ACC112 (cell line): ENCODE measurements at regions not wholly inside any gene's neighbourhood (a gene's known extent, or its start where the extent isn't known, plus 50 kb on each side); places are given as distances from the start of the nearest gene placed in this dataset.

Experiments
- H2AFZ ChIP-seq: fragments of 200-600 bp; sonication (generic); one replicate; pipeline ENCODE4 v1.6.0; 2017; ENCODE audit warnings: antibody characterized with exemption, low read length; ENCODE audit not compliant: unreplicated experiment
- H3K27ac ChIP-seq: fragments of 200-600 bp; sonication (generic); 2 replicates; pipeline ENCODE4 v1.5.1; 2014; ENCODE audit warnings: low read depth, mild to moderate bottlenecking, antibody characterized with exemption, low read length, moderate library complexity
- H3K27me3 ChIP-seq: fragments of 200-600 bp; sonication (generic); 2 replicates; pipeline ENCODE4 v1.6.1; 2014; ENCODE audit warnings: mild to moderate bottlenecking, antibody characterized with exemption, low read length, moderate library complexity, mixed read lengths; ENCODE audit not compliant: insufficient read depth
- H3K36me3 ChIP-seq: fragments of 200-600 bp; sonication (generic); 2 replicates; pipeline ENCODE4 v1.6.1; 2016; ENCODE audit warnings: mild to moderate bottlenecking, antibody characterized with exemption, low read length, moderate library complexity, mixed read lengths; ENCODE audit not compliant: insufficient read depth
- H3K4me1 ChIP-seq: fragments of 200-600 bp; sonication (generic); one replicate; pipeline ENCODE4 v1.6.1; 2016; ENCODE audit warnings: low read length, mixed read lengths; ENCODE audit not compliant: insufficient read depth, unreplicated experiment, control insufficient read depth
- H3K4me3 ChIP-seq: fragments of 200-600 bp; sonication (generic); 2 replicates; pipeline ENCODE4 v1.5.1; 2014; ENCODE audit warnings: mild to moderate bottlenecking, low read depth, low read length
- H3K79me2 ChIP-seq: fragments of 200-600 bp; sonication (generic); one replicate; pipeline ENCODE4 v1.6.0; 2016; ENCODE audit warnings: low read length; ENCODE audit not compliant: control insufficient read depth, unreplicated experiment, insufficient read depth

DNA sequence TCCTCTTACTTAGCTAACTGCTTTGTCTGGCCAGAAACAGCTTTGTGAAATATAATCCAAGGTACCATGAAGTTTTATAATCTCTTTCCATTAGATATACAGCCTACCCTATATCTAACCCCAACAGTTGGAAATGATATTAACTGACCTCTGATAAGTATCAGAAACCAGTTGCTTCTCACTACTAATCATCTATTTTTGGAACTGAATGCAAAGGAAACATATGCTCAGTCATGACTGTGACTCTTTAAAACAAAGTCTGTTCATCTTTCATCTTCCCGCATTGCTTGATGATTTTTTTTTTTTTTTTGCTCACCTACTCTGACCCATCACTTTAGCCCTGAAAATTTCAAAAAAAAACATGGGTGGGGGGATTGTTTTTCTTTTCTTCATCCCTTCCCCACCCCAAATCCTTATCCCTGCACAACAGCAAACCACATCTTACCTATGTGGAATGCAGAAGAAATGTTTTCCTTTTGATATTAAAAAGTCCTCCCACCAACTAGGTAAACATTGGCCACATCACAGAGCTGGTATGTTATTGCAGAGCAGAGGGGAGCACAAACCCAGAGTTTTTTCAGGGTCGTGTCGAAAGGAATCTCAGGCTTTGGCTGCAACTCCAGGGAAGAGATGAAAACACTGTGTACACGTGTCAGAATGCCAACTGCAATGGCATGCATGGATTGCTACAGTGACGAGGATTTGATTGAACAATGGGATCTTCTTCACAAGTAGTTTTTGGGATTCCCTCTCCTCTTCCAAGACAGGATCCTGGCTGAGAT is 137.3 kb downstream of the SLC30A10 start:
- Histone ChIP-seq H2AFZ (no peak overlapping the region), H3K79me2 (no peaks in the 10 kb centered on the region)

DNA sequence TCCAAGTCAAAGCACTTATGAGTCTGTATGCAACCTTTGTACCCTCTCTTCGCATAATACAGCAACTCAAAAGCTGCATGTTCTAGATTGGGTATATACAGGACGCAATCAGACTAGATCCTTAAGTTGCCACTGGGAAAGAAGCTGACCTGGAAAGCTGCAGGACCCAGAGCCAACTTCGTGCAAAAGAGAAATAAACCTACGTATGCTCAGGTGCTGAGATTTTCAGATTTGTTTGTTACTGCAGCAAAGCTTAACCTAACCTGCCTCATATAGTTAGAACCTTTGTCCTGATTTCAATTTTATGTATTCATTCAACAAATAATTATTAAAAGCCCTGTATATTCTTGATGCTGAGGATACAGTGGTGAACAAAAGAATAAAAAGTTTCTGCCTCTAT is 139.7 kb downstream of the SLC30A10 start:
- H3K27ac ChIP-seq: no peak overlapping the region
- H3K27me3 ChIP-seq: no peaks in the 10 kb centered on the region
- peaks cover 25% of the 10 kb centered on the region for H3K4me1 ChIP-seq
- H2AFZ ChIP-seq: no peak overlapping the region
- no peak overlapping the region for H3K4me3 ChIP-seq
- H3K79me2 ChIP-seq: no peaks in the 10 kb centered on the region
- no peaks in the 10 kb centered on the region for H3K36me3 ChIP-seq

More for the DNA sequence above, 137.3 kb downstream of the SLC30A10 start:
- no peaks in the 10 kb centered on the region for H3K27me3 ChIP-seq
- H3K36me3 ChIP-seq: no peaks in the 10 kb centered on the region
- peak overlapping the region; percentile 50 for H3K27ac ChIP-seq
- H3K4me3 ChIP-seq: no peak overlapping the region
- peaks cover 25% of the 10 kb centered on the region for H3K4me1 ChIP-seq

DNA sequence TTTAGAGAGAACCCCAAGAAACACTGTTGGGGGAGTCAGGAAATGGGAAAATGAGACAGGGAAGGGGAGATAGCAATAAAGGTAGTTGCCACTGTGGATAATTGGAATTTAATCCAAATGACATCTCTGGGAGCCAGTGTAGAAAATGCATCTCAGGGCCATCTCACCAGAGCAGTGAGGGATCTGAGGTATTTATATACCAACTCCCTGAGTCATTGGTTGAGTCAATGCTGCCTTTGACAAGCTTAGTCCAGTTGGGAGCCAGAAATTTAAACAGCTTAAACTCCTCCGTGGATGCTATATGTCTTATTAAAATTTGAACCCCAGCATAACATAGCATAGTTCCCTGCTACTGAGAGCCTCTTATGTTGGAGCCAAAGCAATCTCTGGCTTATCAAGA is 140.3 kb downstream of the SLC30A10 start:
- Histone ChIP-seq H3K36me3 (no peaks in the 10 kb centered on the region), H3K79me2 (no peaks in the 10 kb centered on the region), H3K4me1 (peaks cover 25% of the 10 kb centered on the region), H3K4me3 (no peak overlapping the region), H3K27ac (no peak overlapping the region), H3K27me3 (no peaks in the 10 kb centered on the region), H2AFZ (no peak overlapping the region)

DNA sequence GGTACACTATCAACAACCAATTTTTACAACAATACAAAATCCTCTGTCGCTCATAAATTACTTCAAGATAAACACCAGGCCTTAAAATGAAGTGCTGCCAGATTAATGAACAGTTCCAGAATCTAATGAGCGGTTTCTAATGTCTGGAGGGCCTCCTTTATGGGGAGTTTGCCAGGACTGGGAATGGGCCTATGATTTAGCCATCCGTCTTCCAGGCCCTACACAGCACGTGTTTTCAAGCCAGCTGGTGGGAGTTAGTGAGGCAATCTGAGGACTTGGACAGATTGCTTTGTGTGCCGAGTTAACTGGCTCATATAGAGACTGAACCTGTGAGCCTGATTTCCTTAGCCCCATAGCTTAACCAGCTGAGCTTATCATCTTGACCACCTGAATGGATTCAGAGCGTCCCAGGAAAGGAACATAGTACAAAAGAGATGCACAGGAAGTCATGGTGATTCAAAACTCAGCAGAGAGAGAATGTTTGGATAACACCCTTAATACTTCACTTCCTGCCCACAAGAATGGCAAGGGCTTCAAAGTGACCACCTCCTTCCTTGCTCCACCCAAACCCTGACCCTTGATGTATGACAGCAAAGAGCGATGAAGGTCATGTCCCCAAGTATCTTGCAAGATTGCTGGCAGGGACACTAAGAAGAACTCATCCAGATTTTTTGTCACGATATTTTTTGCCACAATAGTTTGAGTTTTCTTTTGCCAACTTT is 143.5 kb downstream of the SLC30A10 start:
- Histone ChIP-seq H3K27me3 (no peaks in the 10 kb centered on the region), H3K79me2 (no peaks in the 10 kb centered on the region), H3K27ac (no peak overlapping the region), H3K4me1 (no peaks in the 10 kb centered on the region), H3K36me3 (no peaks in the 10 kb centered on the region), H3K4me3 (no peak overlapping the region), H2AFZ (no peak overlapping the region)

- Histone ChIP-seq H3K27me3 (no peaks in the 10 kb centered on the region), H3K27ac (no peak overlapping the region), H3K79me2 (no peaks in the 10 kb centered on the region), H3K36me3 (no peaks in the 10 kb centered on the region), H3K4me1 (no peaks in the 10 kb centered on the region), H2AFZ (no peak overlapping the region), H3K4me3 (no peak overlapping the region)
Measured at GRCh38 chr1:219783605-219784235, 144.6 kb downstream of the SLC30A10 start.

- Histone ChIP-seq H3K79me2 (no peaks in the 10 kb centered on the region), H3K4me1 (no peaks in the 10 kb centered on the region), H2AFZ (no peak overlapping the region), H3K4me3 (no peak overlapping the region), H3K27ac (no peak overlapping the region), H3K27me3 (no peaks in the 10 kb centered on the region), H3K36me3 (no peaks in the 10 kb centered on the region)
Measured at GRCh38 chr1:219782929-219783328, 145.4 kb downstream of the SLC30A10 start.

- H3K4me1 ChIP-seq: no peaks in the 10 kb centered on the region
- H3K4me3 ChIP-seq: no peak overlapping the region
- H3K36me3 ChIP-seq: no peaks in the 10 kb centered on the region
- no peaks in the 10 kb centered on the region for H3K79me2 ChIP-seq
- H3K27ac ChIP-seq: no peak overlapping the region
- H3K27me3 ChIP-seq: no peaks in the 10 kb centered on the region
- no peak overlapping the region for H2AFZ ChIP-seq
Measured at GRCh38 chr1:219782311-219782710, 146.0 kb downstream of the SLC30A10 start.

DNA sequence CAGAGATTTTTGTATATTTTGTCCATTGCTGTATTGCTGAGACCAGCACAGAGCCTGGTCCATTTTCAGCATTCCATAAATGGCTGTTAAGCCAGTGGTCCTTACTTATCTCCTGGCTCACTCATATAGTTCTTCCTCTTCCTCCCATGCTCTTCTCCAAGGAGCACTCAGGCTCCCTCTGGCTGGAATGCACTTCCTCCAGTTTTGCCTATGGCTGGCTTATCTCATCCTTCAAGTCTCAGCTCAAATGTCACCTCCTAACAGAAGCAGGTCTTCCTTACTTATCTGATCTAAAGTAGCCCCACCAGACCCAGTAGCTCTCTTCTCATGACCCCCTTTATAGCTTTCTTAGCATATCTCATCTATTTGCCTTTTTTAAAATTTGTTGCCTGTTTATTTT is 146.9 kb downstream of the SLC30A10 start:
- Histone ChIP-seq H3K4me3 (no peak overlapping the region), H2AFZ (no peak overlapping the region), H3K36me3 (no peaks in the 10 kb centered on the region), H3K79me2 (no peaks in the 10 kb centered on the region), H3K4me1 (no peaks in the 10 kb centered on the region), H3K27me3 (no peaks in the 10 kb centered on the region), H3K27ac (no peak overlapping the region)

DNA sequence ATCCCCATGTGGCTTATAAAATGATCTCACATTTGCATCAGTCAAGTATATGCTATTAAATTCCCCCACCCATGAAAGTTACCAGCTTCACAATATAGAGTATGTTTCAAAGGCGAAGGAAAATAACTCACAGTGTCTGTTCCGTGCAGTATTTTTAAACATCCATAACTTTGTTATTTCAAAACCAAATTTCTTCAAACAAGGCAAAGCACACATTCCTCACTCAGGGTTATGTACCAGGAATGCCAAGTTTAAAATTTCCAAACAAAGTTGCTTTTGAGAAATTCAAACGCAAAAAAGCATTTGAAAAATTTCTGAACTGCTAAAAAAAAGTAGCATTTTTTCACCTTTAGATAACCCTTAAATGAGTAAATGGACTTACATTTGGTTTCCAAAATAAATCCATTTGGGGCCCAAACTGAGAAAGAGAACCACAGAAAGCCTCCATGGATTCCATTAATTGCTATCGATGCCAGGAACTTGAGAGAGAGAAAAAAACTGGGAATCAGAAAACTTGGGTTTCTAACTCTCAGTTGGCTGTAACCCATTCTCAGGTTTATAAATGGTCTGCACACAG is 149.5 kb downstream of the SLC30A10 start:
- no peaks in the 10 kb centered on the region for H3K36me3 ChIP-seq
- H3K79me2 ChIP-seq: no peaks in the 10 kb centered on the region
- no peak overlapping the region for H2AFZ ChIP-seq
- H3K27ac ChIP-seq: no peak overlapping the region
- no peaks in the 10 kb centered on the region for H3K27me3 ChIP-seq
- H3K4me3 ChIP-seq: no peak overlapping the region
- H3K4me1 ChIP-seq: no peaks in the 10 kb centered on the region

- no peaks in the 10 kb centered on the region for H3K36me3 ChIP-seq
- no peaks in the 10 kb centered on the region for H3K27me3 ChIP-seq
- H3K4me1 ChIP-seq: no peaks in the 10 kb centered on the region
- no peak overlapping the region for H2AFZ ChIP-seq
- H3K27ac ChIP-seq: no peak overlapping the region
- H3K79me2 ChIP-seq: no peaks in the 10 kb centered on the region
- no peak overlapping the region for H3K4me3 ChIP-seq
Measured at GRCh38 chr1:219778110-219778509, 150.2 kb downstream of the SLC30A10 start.
